GM12865 (cell line): ENCODE measurements at regions not wholly inside any gene's neighbourhood (a gene's known extent, or its start where the extent isn't known, plus 50 kb on each side); places are given as distances from the start of the nearest gene placed in this dataset.

ENCODE experiments used
- DNase-seq: peaks from one replicate; pipeline ENCODE4 v3.0.0; 2010; ENCODE audit warnings: low read depth
- H3K4me3 ChIP-seq: 2 replicates; pipeline ENCODE4 v1.5.1; 2011; ENCODE audit warnings: mild to moderate bottlenecking, low read depth, low read length, control low read depth
- TF ChIP-seq, protein P1 (sequence below): IDR thresholded peaks from 2 replicates; pipeline ENCODE4 v1.5.1; 2011; ENCODE audit warnings: low read length, control low read depth, low read depth, inconsistent platforms; ENCODE audit not compliant: insufficient read depth; ENCODE audit errors: missing control alignments

DNA sequence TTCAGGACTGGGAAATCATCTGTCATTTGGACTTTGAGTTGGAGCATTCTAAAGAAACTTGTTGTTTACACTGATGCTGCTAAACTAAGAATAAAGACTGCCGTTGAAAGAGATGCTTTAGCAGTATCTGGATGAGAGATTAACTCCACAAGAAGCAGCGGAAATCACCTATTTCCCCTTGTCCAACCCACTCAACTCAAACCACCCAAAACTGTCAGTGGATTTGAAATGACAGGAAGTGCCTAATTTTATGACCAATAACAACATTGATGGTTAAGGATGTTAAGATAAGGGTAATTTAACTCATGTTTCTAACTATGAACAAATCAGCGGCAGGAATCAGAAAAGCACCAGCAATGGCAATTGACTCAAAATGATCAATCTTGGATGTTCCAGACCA lies 110.8 kb upstream of the NR2F2 start:
- DNase-seq, result peak; percentile 11
- no peak overlapping the region for H3K4me3 ChIP-seq
- TF ChIP-seq, protein P1, sequence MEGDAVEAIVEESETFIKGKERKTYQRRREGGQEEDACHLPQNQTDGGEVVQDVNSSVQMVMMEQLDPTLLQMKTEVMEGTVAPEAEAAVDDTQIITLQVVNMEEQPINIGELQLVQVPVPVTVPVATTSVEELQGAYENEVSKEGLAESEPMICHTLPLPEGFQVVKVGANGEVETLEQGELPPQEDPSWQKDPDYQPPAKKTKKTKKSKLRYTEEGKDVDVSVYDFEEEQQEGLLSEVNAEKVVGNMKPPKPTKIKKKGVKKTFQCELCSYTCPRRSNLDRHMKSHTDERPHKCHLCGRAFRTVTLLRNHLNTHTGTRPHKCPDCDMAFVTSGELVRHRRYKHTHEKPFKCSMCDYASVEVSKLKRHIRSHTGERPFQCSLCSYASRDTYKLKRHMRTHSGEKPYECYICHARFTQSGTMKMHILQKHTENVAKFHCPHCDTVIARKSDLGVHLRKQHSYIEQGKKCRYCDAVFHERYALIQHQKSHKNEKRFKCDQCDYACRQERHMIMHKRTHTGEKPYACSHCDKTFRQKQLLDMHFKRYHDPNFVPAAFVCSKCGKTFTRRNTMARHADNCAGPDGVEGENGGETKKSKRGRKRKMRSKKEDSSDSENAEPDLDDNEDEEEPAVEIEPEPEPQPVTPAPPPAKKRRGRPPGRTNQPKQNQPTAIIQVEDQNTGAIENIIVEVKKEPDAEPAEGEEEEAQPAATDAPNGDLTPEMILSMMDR, result no peak

DNA sequence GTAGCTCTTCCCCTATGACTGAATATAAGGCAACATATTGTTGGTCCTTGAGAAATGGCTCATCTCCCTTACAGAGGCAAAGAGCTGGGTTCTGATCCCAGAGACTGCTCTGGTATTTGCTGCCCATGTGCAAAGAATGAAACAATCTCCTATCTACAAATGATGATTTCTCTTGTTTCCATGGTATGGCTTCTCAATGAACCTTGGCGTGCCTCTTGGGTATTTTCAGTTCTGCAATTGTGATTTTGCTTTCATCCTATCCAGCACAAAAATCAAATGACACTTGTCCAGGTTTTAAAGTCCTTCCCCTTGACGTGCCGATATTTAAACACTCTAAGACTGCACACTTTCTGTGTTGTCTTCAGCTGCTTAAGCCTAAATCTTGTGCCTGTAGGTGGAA lies 109.8 kb upstream of the NR2F2 start:
- TF ChIP-seq, protein P1, result no peak
- no peak overlapping the region for H3K4me3 ChIP-seq
- peak; percentile 7 for DNase-seq

DNA sequence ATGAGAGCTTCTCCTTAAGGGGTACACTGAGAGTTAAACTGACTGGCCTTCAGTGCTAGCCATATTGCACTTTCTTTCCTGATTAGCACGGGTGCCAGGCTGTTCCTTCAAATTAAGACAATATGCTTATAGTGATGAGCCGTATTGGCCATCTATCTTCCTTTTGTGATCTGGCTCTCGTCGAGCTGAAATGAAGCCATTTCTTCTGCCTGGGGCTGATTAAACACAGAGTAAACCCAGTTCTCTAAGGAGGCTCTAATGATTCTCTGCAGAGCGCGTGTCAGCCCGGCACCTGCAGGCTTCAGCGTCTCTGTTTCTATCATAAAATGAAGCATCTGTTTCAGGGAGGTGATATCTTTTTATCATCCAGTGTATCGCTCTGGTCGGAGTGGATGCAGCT lies 107.5 kb upstream of the NR2F2 start:
- no peak overlapping the region for H3K4me3 ChIP-seq
- DNase-seq, result no peak
- TF ChIP-seq, protein P1, result no peak

DNA sequence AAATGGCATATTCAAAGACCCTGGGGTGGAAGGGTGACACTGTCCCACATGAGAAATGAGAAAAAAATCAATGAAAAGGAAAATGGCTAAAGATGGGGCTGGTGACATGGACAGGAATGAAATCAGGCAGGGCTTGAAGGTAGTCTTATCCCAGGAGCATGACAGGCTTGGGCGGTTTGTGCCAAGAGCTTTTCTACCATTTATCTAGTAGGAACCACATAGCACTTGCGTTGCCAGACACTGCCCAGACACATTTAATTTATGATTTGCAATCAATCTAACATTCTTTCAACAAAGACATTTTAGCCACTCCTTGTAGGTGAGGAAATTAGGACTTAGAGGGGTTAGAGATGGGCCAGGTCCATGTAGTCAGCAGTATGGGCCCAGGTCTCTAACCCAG lies 106.6 kb upstream of the NR2F2 start:
- no peak overlapping the region for H3K4me3 ChIP-seq
- TF ChIP-seq, protein P1, result no peak

DNA sequence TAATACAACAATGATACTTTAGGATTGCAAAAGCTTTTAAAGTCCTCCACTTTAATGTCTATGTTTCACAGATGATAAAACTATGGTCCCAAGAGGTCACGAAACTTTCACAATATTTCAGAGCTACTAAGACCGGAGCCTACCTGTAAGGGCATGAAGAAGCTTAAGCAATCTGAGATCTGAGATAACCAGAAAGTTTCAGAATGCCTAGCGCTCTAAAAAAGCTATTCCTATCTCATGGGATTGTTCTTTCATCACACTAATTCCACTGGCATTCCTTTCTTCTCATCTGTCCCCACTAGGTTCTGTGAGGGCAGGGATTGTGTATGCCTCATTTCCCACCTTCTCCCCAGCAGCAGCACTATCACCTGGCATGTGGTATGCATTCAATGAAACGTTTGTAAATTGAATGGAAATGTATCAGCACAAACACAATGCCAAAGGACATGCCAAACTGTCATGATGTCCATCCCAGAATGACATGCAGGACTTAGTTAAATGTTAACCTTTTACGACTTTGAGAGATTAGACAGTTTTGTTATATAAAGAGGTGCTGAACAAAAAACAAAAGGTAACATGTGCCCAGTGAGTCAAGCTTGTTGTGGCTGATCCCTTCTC lies 104.7 kb upstream of the NR2F2 start:
- TF ChIP-seq, protein P1, result no peak
- no peak overlapping the region for H3K4me3 ChIP-seq
- DNase-seq, result no peak

More for the DNA sequence above, 106.6 kb upstream of the NR2F2 start:
- DNase-seq, result no peak

DNA sequence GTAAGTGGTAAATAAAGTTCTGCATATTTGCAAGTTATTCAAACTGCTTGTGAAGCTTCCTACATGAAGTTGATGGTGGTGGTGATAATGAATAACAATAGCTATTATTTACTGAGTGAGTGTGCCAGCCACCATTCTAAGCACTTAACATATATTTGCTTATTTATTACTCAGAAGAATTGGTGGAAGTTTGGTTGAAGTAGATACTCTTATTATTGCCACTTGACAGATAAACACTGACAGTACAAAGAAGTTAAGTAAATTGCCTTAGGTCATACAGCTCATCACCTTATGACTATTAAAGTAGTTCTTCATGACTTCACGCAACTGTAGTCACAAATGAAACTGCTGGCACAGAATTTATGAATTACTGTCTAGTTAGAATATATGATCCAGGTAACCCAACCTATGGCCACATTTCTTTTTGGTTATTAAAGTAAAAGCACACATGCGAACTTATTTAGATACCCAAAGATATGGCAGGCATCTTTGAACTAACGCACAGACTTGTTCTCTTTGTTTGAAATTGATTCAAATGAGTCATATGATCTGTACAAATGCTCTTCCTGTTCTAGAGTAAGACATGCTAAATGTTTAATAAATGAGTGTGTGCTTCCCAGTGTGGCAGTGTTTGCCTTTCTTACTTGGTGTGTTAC lies 99.8 kb upstream of the NR2F2 start:
- H3K4me3 ChIP-seq, result no peak overlapping the region
- TF ChIP-seq, protein P1, result no peak
- no peak for DNase-seq

DNA sequence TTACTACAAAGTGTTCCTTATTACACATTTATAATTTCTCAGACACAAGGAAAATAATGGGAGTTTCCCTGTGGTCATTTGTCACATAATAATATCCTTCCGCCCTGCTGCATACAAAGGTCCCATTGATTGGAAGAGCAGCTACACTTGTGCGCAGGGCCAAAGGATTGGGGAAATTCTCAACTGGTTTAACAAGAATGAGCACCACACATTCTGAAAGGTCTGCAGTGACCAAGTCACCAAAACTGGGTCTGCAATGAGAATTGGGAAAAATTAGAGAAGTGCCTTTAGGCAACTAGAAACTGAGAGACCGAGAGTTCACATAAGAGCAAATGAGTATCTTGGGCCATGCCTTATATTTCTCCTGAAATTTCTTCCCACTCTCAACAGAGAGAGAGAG lies 98.2 kb upstream of the NR2F2 start:
- TF ChIP-seq, protein P1, result no peak
- DNase-seq, result peak; percentile 9
- no peak overlapping the region for H3K4me3 ChIP-seq
